ENCODE measurements at regions not wholly inside any gene's neighbourhood (a gene's known extent, or its start where the extent isn't known, plus 50 kb on each side); places are given as distances from the start of the nearest gene placed in this dataset.

GRCh38 chr14:61881046-61881445, 118.8 kb downstream of the SNAPC1 start:
- H3K4me1 Mint-ChIP-seq: peaks cover 7% of the 10 kb centered on the region
- H3K27ac Mint-ChIP-seq: no peak overlapping the region
- peaks cover 3% of the 10 kb centered on the region for H3K36me3 Mint-ChIP-seq
- no peak for ATAC-seq (ENCODE audit: low read depth)
- H3K4me3 Mint-ChIP-seq: no peak overlapping the region
- peaks cover 6% of the 10 kb centered on the region for H3K27me3 Mint-ChIP-seq
- no peak for DNase-seq (ENCODE audit: low spot score in 2 of 2)
- H3K9me3 Mint-ChIP-seq: peaks cover 2% of the 10 kb centered on the region

GRCh38 chr14:61884711-61885110, 122.5 kb downstream of the SNAPC1 start:
- DNase-seq (ENCODE audit: low spot score in 2 of 2) (no peak), ATAC-seq (ENCODE audit: low read depth) (no peak)
- H3K27me3 Mint-ChIP-seq: peaks cover 2% of the 10 kb centered on the region
- peaks cover 29% of the 10 kb centered on the region for H3K4me1 Mint-ChIP-seq
- H3K36me3 Mint-ChIP-seq: peaks cover 3% of the 10 kb centered on the region
- peaks cover 2% of the 10 kb centered on the region for H3K9me3 Mint-ChIP-seq
- H3K27ac Mint-ChIP-seq: no peak overlapping the region
- H3K4me3 Mint-ChIP-seq: no peak overlapping the region

- no peak overlapping the region for H3K4me3 Mint-ChIP-seq
- H3K27me3 Mint-ChIP-seq: no peaks in the 10 kb centered on the region
- ATAC-seq (ENCODE audit: low read depth) (no peak), DNase-seq (ENCODE audit: low spot score in 2 of 2) (no peak)
- H3K9me3 Mint-ChIP-seq: peaks cover 2% of the 10 kb centered on the region
- peaks cover 3% of the 10 kb centered on the region for H3K36me3 Mint-ChIP-seq
- peaks cover 33% of the 10 kb centered on the region for H3K4me1 Mint-ChIP-seq
- no peak overlapping the region for H3K27ac Mint-ChIP-seq
Measured at GRCh38 chr14:61885203-61885961, 123.2 kb downstream of the SNAPC1 start.

GRCh38 chr14:61887628-61888027, 125.4 kb downstream of the SNAPC1 start:
- ATAC-seq (ENCODE audit: low read depth): no peak
- Mint-ChIP-seq H3K4me1 (peaks cover 44% of the 10 kb centered on the region), H3K36me3 (peaks cover 3% of the 10 kb centered on the region), H3K9me3 (no peaks in the 10 kb centered on the region), H3K4me3 (no peak overlapping the region), H3K27ac (no peak overlapping the region), H3K27me3 (no peaks in the 10 kb centered on the region)
- no peak for DNase-seq (ENCODE audit: low spot score in 2 of 2)

GRCh38 chr14:61889914-61890351, 127.7 kb downstream of the SNAPC1 start:
- DNase-seq (ENCODE audit: low spot score in 2 of 2) (peak; percentile 30 to 58), ATAC-seq (ENCODE audit: low read depth) (peak; percentile 97)
- Mint-ChIP-seq H3K9me3 (no peaks in the 10 kb centered on the region), H3K4me1 (peaks cover 47% of the 10 kb centered on the region), H3K27me3 (no peaks in the 10 kb centered on the region), H3K36me3 (no peaks in the 10 kb centered on the region), H3K27ac (peak overlapping the region; percentile 93), H3K4me3 (peak overlapping the region; percentile 73)

GRCh38 chr14:61891170-61891569, 128.9 kb downstream of the SNAPC1 start:
- ATAC-seq (ENCODE audit: low read depth) (no peak), DNase-seq (ENCODE audit: low spot score in 2 of 2) (no peak)
- H3K4me3 Mint-ChIP-seq: no peak overlapping the region
- no peaks in the 10 kb centered on the region for H3K27me3 Mint-ChIP-seq
- no peak overlapping the region for H3K27ac Mint-ChIP-seq
- no peaks in the 10 kb centered on the region for H3K9me3 Mint-ChIP-seq
- no peaks in the 10 kb centered on the region for H3K36me3 Mint-ChIP-seq
- H3K4me1 Mint-ChIP-seq: peaks cover 43% of the 10 kb centered on the region

- Mint-ChIP-seq H3K27ac (no peak overlapping the region), H3K4me1 (peaks cover 40% of the 10 kb centered on the region), H3K4me3 (no peak overlapping the region), H3K9me3 (no peaks in the 10 kb centered on the region), H3K36me3 (no peaks in the 10 kb centered on the region), H3K27me3 (no peaks in the 10 kb centered on the region)
- ATAC-seq (ENCODE audit: low read depth) (no peak), DNase-seq (ENCODE audit: low spot score in 2 of 2) (no peak)
Measured at GRCh38 chr14:61891810-61892209, 129.6 kb downstream of the SNAPC1 start.

GRCh38 chr14:61893371-61893940, 131.2 kb downstream of the SNAPC1 start:
- Mint-ChIP-seq H3K4me1 (peaks cover 31% of the 10 kb centered on the region), H3K9me3 (no peaks in the 10 kb centered on the region), H3K27me3 (no peaks in the 10 kb centered on the region), H3K36me3 (no peaks in the 10 kb centered on the region), H3K27ac (no peak overlapping the region), H3K4me3 (no peak overlapping the region)
- ATAC-seq (ENCODE audit: low read depth) (no peak), DNase-seq (ENCODE audit: low spot score in 2 of 2) (no peak)

- H3K27me3 Mint-ChIP-seq: no peaks in the 10 kb centered on the region
- DNase-seq (ENCODE audit: low spot score in 2 of 2) (peak; percentile 50 to 54), ATAC-seq (ENCODE audit: low read depth) (no peak)
- peaks cover 27% of the 10 kb centered on the region for H3K4me1 Mint-ChIP-seq
- no peaks in the 10 kb centered on the region for H3K36me3 Mint-ChIP-seq
- H3K9me3 Mint-ChIP-seq: no peaks in the 10 kb centered on the region
- H3K4me3 Mint-ChIP-seq: no peak overlapping the region
- no peak overlapping the region for H3K27ac Mint-ChIP-seq
Measured at GRCh38 chr14:61894452-61895077, 132.3 kb downstream of the SNAPC1 start.

GRCh38 chr14:61897300-61897699, 135.1 kb downstream of the SNAPC1 start:
- Mint-ChIP-seq H3K4me1 (peaks cover 11% of the 10 kb centered on the region), H3K4me3 (no peak overlapping the region), H3K36me3 (no peaks in the 10 kb centered on the region), H3K27ac (no peak overlapping the region), H3K9me3 (no peaks in the 10 kb centered on the region), H3K27me3 (no peaks in the 10 kb centered on the region)
- ATAC-seq (ENCODE audit: low read depth) (no peak), DNase-seq (ENCODE audit: low spot score in 2 of 2) (no peak)

- no peaks in the 10 kb centered on the region for H3K27me3 Mint-ChIP-seq
- DNase-seq (ENCODE audit: low spot score in 2 of 2): no peak
- H3K9me3 Mint-ChIP-seq: no peaks in the 10 kb centered on the region
- H3K36me3 Mint-ChIP-seq: no peaks in the 10 kb centered on the region
- peaks cover 5% of the 10 kb centered on the region for H3K4me1 Mint-ChIP-seq
- H3K27ac Mint-ChIP-seq: no peak overlapping the region
- no peak overlapping the region for H3K4me3 Mint-ChIP-seq
- ATAC-seq (ENCODE audit: low read depth): no peak
Measured at GRCh38 chr14:61898568-61898967, 136.3 kb downstream of the SNAPC1 start.

GRCh38 chr14:61899497-61899896, 137.3 kb downstream of the SNAPC1 start:
- Mint-ChIP-seq H3K4me3 (no peak overlapping the region), H3K4me1 (peaks cover 5% of the 10 kb centered on the region), H3K9me3 (no peaks in the 10 kb centered on the region), H3K36me3 (no peaks in the 10 kb centered on the region), H3K27ac (no peak overlapping the region), H3K27me3 (no peaks in the 10 kb centered on the region)
- ATAC-seq (ENCODE audit: low read depth) (no peak), DNase-seq (ENCODE audit: low spot score in 2 of 2) (no peak)

- no peak overlapping the region for H3K27ac Mint-ChIP-seq
- H3K4me3 Mint-ChIP-seq: no peak overlapping the region
- DNase-seq (ENCODE audit: low spot score in 2 of 2) (no peak), ATAC-seq (ENCODE audit: low read depth) (no peak)
- H3K9me3 Mint-ChIP-seq: no peaks in the 10 kb centered on the region
- H3K4me1 Mint-ChIP-seq: peaks cover 5% of the 10 kb centered on the region
- H3K36me3 Mint-ChIP-seq: no peaks in the 10 kb centered on the region
- no peaks in the 10 kb centered on the region for H3K27me3 Mint-ChIP-seq
Measured at GRCh38 chr14:61904946-61905345, 142.7 kb downstream of the SNAPC1 start.

GRCh38 chr14:61911574-61911973, 149.4 kb downstream of the SNAPC1 start:
- no peaks in the 10 kb centered on the region for H3K27me3 Mint-ChIP-seq
- DNase-seq (ENCODE audit: low spot score in 2 of 2) (no peak), ATAC-seq (ENCODE audit: low read depth) (peak; percentile 71)
- H3K36me3 Mint-ChIP-seq: no peaks in the 10 kb centered on the region
- no peaks in the 10 kb centered on the region for H3K9me3 Mint-ChIP-seq
- H3K27ac Mint-ChIP-seq: peak overlapping the region; percentile 28
- peaks cover 15% of the 10 kb centered on the region for H3K4me1 Mint-ChIP-seq
- H3K4me3 Mint-ChIP-seq: peak overlapping the region; percentile 12

All from memory B cell (primary cell).